A549 (cell line): ENCODE measurements at regions not wholly inside any gene's neighbourhood (a gene's known extent, or its start where the extent isn't known, plus 50 kb on each side); places are given as distances from the start of the nearest gene placed in this dataset.

Experiments
- ATAC-seq, 2 experiments: fragments of 200-7000 bp in 1 of 2; fragments of >200 bp in 1 of 2; cut with Nextera tagmentation in 1 of 2; cut with Tn5 transposase in 1 of 2; 3 replicates each; pipeline versions ENCODE4 v1.8.0 to v1.9.1; 2018 to 2020; ENCODE audit warnings: mild to moderate bottlenecking in 1 of 2, moderate library complexity in 1 of 2
- CTCF ChIA-PET: fragments of 300-600 bp; sonication (Branson Sonifier 250); formaldehyde crosslinking; extraction: SDS; loops from one replicate; lab custom pipeline; 2021; ENCODE audit warnings: antibody characterized with exemption, inconsistent platforms; lab: Yijun Ruan, JAX
- POLR2A ChIA-PET: fragments of 350-600 bp; formaldehyde crosslinking; extraction: SDS; loops from one replicate; lab custom pipeline; 2021; ENCODE audit warnings: antibody characterized with exemption, inconsistent platforms; lab: Yijun Ruan, JAX
- DNase-seq, 2 experiments: peaks; one replicate each; pipeline versions ENCODE4 v3.0.0 to v3.0.0-alpha.2; 2011 to 2016; ENCODE audit warnings: low read depth in 1 of 2, low spot score in 1 of 2
- FAIRE-seq: peaks from 2 replicates; lab custom pipeline; 2011; peaks lifted over from hg19 to GRCh38; lab: Jason Lieb, UNC
- H3K27ac ChIP-seq, 2 experiments: fragments of >200 bp; sonication (Bioruptor Twin); formaldehyde crosslinking; 3 replicates each; pipeline ENCODE4 v1.5.1; 2016 to 2017
- H3K4me1 ChIP-seq: fragments of >200 bp; sonication (Bioruptor Twin); formaldehyde crosslinking; 3 replicates; pipeline ENCODE4 v1.6.1; 2016
- H3K4me2 ChIP-seq: fragments of >200 bp; sonication (Bioruptor Twin); formaldehyde crosslinking; 3 replicates; pipeline ENCODE4 v1.6.1; 2016
- H3K4me3 ChIP-seq: fragments of >200 bp; sonication (Bioruptor Twin); formaldehyde crosslinking; 3 replicates; pipeline ENCODE4 v1.5.1; 2016
- H3K9me3 ChIP-seq: fragments of >200 bp; sonication (Bioruptor Twin); formaldehyde crosslinking; 3 replicates; pipeline ENCODE4 v1.6.1; 2016
- BHLHE40 ChIP-seq: IDR thresholded peaks from 2 replicates; pipeline ENCODE4 v1.6.1; 2012; ENCODE audit warnings: low read depth, low read length, inconsistent platforms
- CBX2 ChIP-seq: fragments of 200-600 bp; sonication (generic); IDR thresholded peaks from 2 replicates; pipeline ENCODE4 v1.6.1; 2016; ENCODE audit warnings: low read depth, mild to moderate bottlenecking, borderline replicate concordance
- CBX8 ChIP-seq: fragments of 200-600 bp; sonication (generic); IDR thresholded peaks from 2 replicates; pipeline ENCODE4 v1.6.1; 2016
- CHD2 ChIP-seq: fragments of 150-350 bp; IDR thresholded peaks from 2 replicates; pipeline ENCODE4 v1.6.1; 2014; ENCODE audit warnings: low read length; ENCODE audit not compliant: partially characterized antibody
- CHD4 ChIP-seq: fragments of 200-600 bp; sonication (generic); IDR thresholded peaks from 2 replicates; pipeline ENCODE4 v1.6.1; 2016; ENCODE audit warnings: antibody characterized with exemption, mild to moderate bottlenecking, borderline replicate concordance
- EP300 ChIP-seq, 2 experiments: fragments of >200 bp; sonication (Bioruptor Twin); formaldehyde crosslinking; IDR thresholded peaks; 2 replicates in 1 of 2; 3 replicates in 1 of 2; pipeline ENCODE4 v1.6.1; 2016 to 2017
- ESRRA ChIP-seq: fragments of 150-350 bp; IDR thresholded peaks from 2 replicates; pipeline ENCODE4 v1.6.1; 2014; ENCODE audit warnings: mild to moderate bottlenecking, low read length, borderline replicate concordance
- FOSL2 ChIP-seq, 2 experiments: fragments of 450-650 bp in 1 of 2; fragments of >200 bp in 1 of 2; sonication (Bioruptor Twin) in 1 of 2; formaldehyde crosslinking; IDR thresholded peaks; 2 replicates each; pipeline versions ENCODE4 v1.5.0 to v1.6.1; 2016 to 2020; ENCODE audit warnings: mild to moderate bottlenecking in 1 of 2, moderate library complexity in 1 of 2
- HDAC2 ChIP-seq: fragments of 200-600 bp; sonication (generic); IDR thresholded peaks from 2 replicates; pipeline ENCODE4 v1.6.1; 2016
- HEYL ChIP-seq: fragments of 250-450 bp; sonication (Bioruptor Pico); IDR thresholded peaks from 2 replicates; pipeline ENCODE4 v1.8.0; 2021; ENCODE audit warnings: mild to moderate bottlenecking, moderate library complexity
- JUN ChIP-seq, 2 experiments: fragments of >200 bp; sonication (Bioruptor Twin); formaldehyde crosslinking; IDR thresholded peaks; 2 replicates in 1 of 2; 3 replicates in 1 of 2; pipeline ENCODE4 v1.6.1; 2016 to 2017
- KDM5A ChIP-seq: fragments of 200-600 bp; sonication (generic); IDR thresholded peaks from 2 replicates; pipeline ENCODE4 v1.6.1; 2016; ENCODE audit warnings: antibody characterized with exemption, mild to moderate bottlenecking
- MAFK ChIP-seq: fragments of 450-650 bp; IDR thresholded peaks from 2 replicates; pipeline ENCODE4 v1.6.1; 2014; ENCODE audit not compliant: partially characterized antibody
- MAZ ChIP-seq: fragments of 150-350 bp; IDR thresholded peaks from 2 replicates; pipeline ENCODE4 v1.6.1; 2014; ENCODE audit warnings: antibody characterized with exemption, low read depth, low read length, borderline replicate concordance
- NPAS2 ChIP-seq: fragments of 250-450 bp; sonication (Bioruptor Pico); IDR thresholded peaks from 2 replicates; pipeline ENCODE4 v1.8.0; 2022; ENCODE audit warnings: mild to moderate bottlenecking, moderate library complexity, borderline replicate concordance
- NR3C1 ChIP-seq: fragments of >200 bp; sonication (Bioruptor Twin); formaldehyde crosslinking; IDR thresholded peaks from 3 replicates; pipeline ENCODE4 v1.6.1; 2017
- TFCP2L1 ChIP-seq: fragments of 250-450 bp; sonication (Bioruptor Pico); IDR thresholded peaks from 2 replicates; pipeline ENCODE4 v1.5.0; 2021; ENCODE audit warnings: mild to moderate bottlenecking
- ZFP36 ChIP-seq: fragments of 450-650 bp; IDR thresholded peaks from 2 replicates; pipeline ENCODE4 v1.6.1; 2014; ENCODE audit warnings: borderline replicate concordance; ENCODE audit not compliant: partially characterized antibody
- WGBS: methylation state at CpG from one replicate; pipeline ENCODE4 v1.1.6; 2017; ENCODE audit errors: missing lambda C conversion rate; 5-methylcytosine and 5-hydroxymethylcytosine counted together
- TF ChIP-seq, protein P1 (sequence below): IDR thresholded peaks from 2 replicates; pipeline ENCODE4 v1.6.1; 2012
- TF ChIP-seq, protein P2 (sequence below): fragments of >200 bp; sonication (Bioruptor Twin); formaldehyde crosslinking; IDR thresholded peaks from 3 replicates; pipeline ENCODE4 v1.6.1; 2016
- TF ChIP-seq, protein P3 (sequence below): IDR thresholded peaks from 2 replicates; pipeline ENCODE4 v1.6.1; 2012

DNA sequence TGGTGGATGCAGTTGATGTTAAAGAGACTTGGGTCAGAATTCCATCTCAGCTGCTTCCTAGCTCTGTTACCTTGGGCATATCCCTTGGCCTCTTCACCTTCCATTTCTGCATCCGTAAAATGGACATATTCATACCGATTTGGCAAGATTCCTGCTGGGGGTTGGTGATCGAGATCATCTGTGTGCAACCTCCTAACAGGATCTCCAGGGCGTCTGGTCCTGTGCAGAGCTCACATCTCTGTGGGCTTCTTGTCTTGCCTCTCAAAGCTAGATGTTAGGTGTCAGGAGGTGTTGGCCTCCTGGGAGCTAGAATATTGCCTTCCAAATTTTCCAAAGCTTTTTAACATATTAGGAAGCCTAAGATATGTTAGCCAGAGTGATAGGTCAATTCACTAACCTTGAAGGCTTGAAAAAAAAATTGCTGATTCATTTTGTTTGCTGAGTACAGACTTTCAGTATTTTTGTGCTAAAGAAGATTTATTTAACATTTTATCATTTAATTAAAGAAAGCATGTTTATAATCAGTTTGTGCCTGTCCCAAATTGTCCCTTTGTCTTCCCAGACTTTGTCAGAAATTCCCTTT is 69.7 kb upstream of the ZNF516 start:
- Histone ChIP-seq H3K4me2 (peak overlapping the region; percentile 37), H3K4me1 (peaks cover 11% of the 10 kb centered on the region), H3K4me3 (no peak overlapping the region), H3K9me3 (no peaks in the 10 kb centered on the region; the same call in 2 of the 3 replicates), H3K27ac (peak overlapping the region; percentile 38 to 69; a peak in 3 of 6 replicates)
- POLR2A ChIA-PET = no interaction called here
- CTCF ChIA-PET = no interaction called here
- DNase-seq (no peak), ATAC-seq (no peak), FAIRE-seq (no peak)
- 66% methylated on average over 4 of the region's 4 CpGs for WGBS
- no peak for TF ChIP-seq CHD2
- TF ChIP-seq MAFK = peak; percentile 52

DNA sequence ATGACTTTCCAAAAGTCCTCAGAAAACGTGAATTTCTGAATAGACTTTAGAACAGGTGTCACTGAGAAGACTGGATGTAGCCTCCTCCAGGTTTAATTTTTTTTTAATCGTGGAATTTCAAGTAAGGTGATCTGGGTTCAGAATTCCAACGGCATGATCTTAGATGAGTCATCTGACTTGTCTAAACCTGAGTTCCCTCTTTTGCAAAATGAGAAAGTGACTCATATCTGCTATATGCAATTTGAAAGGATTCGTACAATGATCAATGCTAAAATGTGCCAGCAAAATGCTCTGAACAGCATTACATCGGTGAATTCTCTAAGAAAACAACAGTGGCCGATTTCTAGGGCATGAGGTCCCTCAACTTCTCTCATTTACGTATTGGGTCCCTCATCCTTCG is 69.1 kb upstream of the ZNF516 start:
- Histone ChIP-seq H3K27ac (peak overlapping the region in 1 of 2 experiments; percentile 69; a peak in 2 of 6 replicates), H3K9me3 (no peaks in the 10 kb centered on the region; the same call in 2 of the 3 replicates), H3K4me2 (0 out of 3 replicates have a peak overlapping the region, but pooled peaks have one; percentile 37), H3K4me1 (peaks cover 11% of the 10 kb centered on the region), H3K4me3 (no peak overlapping the region)
- TF ChIP-seq MAFK (no peak), HEYL (no peak), KDM5A (no peak), JUN (IDR thresholded peaks at IDR 0.05) (no peak), FOSL2 (IDR thresholded peaks at IDR 0.05) (peak; percentile 44; the same call in 1 of the 2 replicates), FOSL2 (CRISPR knock-in tag; IDR thresholded peaks at IDR 0.05) (peak; percentile 78), ESRRA (no peak), MAZ (no peak)
- TF ChIP-seq, protein P1, sequence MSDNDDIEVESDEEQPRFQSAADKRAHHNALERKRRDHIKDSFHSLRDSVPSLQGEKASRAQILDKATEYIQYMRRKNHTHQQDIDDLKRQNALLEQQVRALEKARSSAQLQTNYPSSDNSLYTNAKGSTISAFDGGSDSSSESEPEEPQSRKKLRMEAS = no peak
- TF ChIP-seq, protein P2, sequence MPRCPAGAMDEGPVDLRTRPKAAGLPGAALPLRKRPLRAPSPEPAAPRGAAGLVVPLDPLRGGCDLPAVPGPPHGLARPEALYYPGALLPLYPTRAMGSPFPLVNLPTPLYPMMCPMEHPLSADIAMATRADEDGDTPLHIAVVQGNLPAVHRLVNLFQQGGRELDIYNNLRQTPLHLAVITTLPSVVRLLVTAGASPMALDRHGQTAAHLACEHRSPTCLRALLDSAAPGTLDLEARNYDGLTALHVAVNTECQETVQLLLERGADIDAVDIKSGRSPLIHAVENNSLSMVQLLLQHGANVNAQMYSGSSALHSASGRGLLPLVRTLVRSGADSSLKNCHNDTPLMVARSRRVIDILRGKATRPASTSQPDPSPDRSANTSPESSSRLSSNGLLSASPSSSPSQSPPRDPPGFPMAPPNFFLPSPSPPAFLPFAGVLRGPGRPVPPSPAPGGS = no peak
- CTCF ChIA-PET = no interaction called here
- no peak for DNase-seq
- no peak for FAIRE-seq
- WGBS = 39% methylated on average over 8 of the region's 8 CpGs
- no peak for ATAC-seq
- POLR2A ChIA-PET = no interaction called here

DNA sequence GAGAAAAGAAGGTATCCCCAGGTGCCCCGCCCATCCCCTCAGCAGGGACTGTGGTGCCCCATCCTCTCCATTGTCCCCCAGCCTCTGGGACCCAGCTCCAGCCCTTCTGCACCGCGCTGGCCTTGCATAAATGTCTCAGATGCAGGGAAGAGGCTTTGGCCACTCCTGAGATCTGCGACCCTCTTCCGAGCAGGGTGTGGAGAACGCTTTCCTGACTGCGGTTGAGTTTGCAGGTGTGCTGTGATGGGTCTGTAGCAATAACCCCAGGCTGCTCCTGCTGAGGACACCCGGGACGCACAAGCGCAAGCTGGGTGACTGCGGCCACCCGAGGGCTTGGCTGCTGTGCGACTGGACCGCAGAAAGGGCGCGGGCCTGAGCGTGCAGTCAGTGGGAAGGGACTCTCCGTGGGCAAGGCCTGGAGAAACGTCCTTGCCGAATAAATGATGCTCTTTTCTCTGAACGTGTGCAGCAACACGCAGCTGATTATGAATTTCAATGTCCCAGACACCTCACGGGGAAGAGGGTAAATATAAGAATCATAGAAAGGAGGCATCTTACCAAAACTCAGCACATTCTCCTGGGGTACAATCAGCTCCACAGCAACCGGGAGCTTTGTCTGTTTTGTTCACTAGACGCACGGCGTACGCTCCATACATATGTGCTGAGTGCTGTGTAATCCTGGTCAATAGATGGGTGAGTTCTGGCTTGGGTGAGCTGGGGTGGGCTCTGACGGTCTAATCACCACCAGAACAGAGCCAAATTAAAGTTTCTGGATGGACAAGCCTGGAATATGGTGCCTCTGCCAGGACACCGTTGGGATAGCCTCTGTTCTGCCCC is 67.5 kb upstream of the ZNF516 start:
- no peak overlapping the region for H3K4me3 ChIP-seq
- H3K4me2 ChIP-seq = no peak overlapping the region
- no peak for DNase-seq
- H3K4me1 ChIP-seq = peaks cover 11% of the 10 kb centered on the region
- FAIRE-seq = no peak
- 84% methylated on average over 21 of the region's 30 CpGs for WGBS
- no peak overlapping the region for H3K27ac ChIP-seq
- ChIA-PET POLR2A (no interaction called here), CTCF (interaction anchor here (0.6 kb wide), 2 partner anchors 25 to 164 kb away, joined by 3 read pairs; no protein-coding TSS in a partner anchor)
- H3K9me3 ChIP-seq = no peaks in the 10 kb centered on the region; the same call in 2 of the 3 replicates
- no peak for ATAC-seq
- TF ChIP-seq CBX8 (no peak), NPAS2 (CRISPR knock-in tag) (no peak), HEYL (no peak), BHLHE40 (no peak), HDAC2 (no peak), CBX2 (no peak), EP300 (IDR thresholded peaks at IDR 0.05) (no peak), TFCP2L1 (CRISPR knock-in tag) (no peak), CHD4 (no peak), ZFP36 (no peak), ESRRA (no peak), NR3C1 (no peak)
- TF ChIP-seq, protein P2 = no peak
- TF ChIP-seq, protein P3, sequence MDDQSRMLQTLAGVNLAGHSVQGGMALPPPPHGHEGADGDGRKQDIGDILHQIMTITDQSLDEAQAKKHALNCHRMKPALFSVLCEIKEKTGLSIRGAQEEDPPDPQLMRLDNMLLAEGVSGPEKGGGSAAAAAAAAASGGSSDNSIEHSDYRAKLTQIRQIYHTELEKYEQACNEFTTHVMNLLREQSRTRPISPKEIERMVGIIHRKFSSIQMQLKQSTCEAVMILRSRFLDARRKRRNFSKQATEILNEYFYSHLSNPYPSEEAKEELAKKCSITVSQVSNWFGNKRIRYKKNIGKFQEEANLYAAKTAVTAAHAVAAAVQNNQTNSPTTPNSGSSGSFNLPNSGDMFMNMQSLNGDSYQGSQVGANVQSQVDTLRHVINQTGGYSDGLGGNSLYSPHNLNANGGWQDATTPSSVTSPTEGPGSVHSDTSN = no peak
